ENCODE measurements at regions not wholly inside any gene's neighbourhood (a gene's known extent, or its start where the extent isn't known, plus 50 kb on each side); places are given as distances from the start of the nearest gene placed in this dataset.

DNA sequence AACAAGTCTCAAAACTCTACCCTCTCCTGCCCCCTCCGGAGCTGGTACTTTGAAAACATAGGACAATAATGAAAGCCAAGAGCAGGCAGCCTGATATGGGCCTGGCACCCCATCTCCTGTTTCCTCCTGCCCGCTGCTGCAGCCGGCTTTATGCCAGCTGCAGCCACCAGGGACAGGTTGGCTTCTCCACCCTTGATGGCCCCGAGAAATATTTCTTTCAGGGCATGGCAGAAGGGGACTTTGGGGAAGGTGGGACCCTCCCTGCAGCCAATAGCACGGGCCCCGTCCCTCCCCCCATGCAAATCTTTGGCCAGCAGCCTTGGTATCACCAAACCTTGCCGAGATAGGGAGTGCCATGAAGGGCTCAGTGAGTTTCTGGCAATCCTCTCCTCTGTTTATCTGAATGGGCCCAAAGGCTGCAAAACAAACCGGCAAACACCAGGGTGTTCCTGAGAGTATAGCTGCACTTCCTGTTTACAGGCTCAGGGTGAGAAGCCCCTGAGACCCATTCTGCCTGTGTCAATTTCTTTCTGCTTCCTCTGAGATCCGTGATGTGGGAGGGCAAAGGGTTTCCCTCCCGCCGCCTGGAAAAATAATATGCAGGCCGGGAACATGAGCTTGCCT is 73.4 kb upstream of the BOD1 start:
- no peak for DNase-seq (ENCODE audit: low read depth in 2 of 2)

DNA sequence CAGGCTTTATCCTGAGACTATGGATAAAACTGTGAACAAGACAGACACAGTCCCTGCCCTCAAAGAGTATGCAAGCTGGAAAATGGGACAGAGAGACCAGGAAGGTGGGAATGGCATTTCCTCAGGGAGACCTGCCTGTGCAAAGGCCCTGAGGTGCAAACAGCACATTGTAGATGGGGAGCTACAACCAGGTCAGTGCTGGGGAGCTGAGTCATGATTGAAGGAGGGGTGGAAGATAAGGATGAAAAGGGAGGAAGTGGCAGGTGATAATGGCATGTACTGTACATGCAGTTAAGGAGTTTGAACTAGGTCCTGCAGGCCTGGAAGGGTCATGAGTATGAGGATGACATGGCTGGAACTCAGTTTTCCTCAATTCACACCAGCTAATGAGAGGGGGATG is 75.5 kb upstream of the BOD1 start:
- DNase-seq (ENCODE audit: low read depth in 2 of 2): no peak

DNA sequence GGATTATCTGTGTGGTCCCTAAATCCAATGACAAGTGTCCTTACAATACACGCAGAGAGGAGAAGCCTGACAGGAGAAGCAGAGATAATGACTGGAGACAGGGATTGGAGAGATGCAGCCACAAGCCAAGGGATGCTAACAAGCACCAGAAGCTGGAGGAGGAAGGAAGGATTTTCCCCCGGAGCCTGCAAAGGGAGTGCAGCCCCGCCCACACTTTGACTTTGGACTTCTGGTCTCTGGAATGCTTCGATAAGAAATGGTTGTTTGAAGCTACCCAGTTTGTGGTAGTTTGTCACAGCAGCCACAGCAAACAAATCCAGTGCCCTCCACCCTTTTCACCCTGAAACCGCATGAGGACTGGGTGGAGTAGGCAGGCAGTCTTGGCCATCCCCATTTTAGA is 77.2 kb upstream of the BOD1 start:
- DNase-seq (ENCODE audit: low read depth in 2 of 2): no peak

- no peak for DNase-seq (ENCODE audit: low read depth in 2 of 2)
These were observed 79.8 kb upstream of the BOD1 start for GRCh38 chr5:173696216-173696615.

- DNase-seq (ENCODE audit: low read depth in 2 of 2): no peak
These were observed 81.6 kb upstream of the BOD1 start for GRCh38 chr5:173697931-173698579.

DNA sequence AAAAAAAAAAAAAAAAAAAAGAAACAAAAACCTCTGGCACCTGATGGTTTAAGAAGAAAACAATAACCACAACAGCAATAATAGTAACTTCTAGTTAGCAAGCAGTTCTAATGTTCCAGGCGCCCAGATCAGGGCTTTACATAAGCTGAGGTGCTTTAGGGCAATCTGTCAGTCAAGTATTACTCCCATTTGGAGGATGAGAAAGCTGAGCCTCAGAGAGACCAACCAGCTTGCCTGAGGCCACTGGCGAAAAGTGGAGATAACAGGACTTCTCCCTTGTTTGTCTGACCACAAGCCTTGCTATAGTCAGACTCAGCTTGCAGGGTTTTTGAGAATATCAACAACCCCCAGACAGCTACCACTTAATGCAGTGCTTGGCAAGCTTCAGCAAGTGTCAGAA is 83.5 kb upstream of the BOD1 start:
- no peak for DNase-seq (ENCODE audit: low read depth in 2 of 2)

- no peak for DNase-seq (ENCODE audit: low read depth in 2 of 2)
These were observed 87.0 kb upstream of the BOD1 start for GRCh38 chr5:173703466-173703865.

- DNase-seq (ENCODE audit: low read depth in 2 of 2): no peak
These were observed 88.4 kb upstream of the BOD1 start for GRCh38 chr5:173704615-173705511.

DNA sequence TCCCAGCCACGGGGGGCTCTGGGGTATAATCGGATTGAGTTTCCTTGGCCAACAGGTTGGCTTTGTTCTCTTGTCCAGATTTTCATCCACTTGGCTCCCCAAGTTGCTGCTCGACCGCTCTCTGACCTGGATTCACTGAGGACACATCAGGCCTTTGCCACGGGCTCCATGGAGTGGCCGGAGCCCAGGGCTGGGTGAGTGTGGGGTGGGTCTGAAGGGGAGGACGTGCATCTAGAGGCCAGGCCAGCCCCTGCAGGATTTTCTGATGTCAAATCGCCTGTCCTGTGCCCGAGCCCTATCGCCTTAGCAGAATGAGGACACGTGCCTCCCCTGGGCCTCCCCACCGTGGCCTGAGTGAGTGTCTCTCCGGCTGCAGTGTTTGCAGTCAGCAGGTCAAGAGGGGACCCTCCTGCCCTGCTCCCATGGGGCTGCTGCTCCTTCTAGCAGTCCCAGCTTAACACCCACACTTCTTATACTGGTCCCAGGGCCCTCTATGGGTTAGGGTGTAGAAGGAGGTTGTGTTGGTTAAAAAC is 89.1 kb upstream of the BOD1 start:
- DNase-seq (ENCODE audit: low read depth in 2 of 2): no peak

DNA sequence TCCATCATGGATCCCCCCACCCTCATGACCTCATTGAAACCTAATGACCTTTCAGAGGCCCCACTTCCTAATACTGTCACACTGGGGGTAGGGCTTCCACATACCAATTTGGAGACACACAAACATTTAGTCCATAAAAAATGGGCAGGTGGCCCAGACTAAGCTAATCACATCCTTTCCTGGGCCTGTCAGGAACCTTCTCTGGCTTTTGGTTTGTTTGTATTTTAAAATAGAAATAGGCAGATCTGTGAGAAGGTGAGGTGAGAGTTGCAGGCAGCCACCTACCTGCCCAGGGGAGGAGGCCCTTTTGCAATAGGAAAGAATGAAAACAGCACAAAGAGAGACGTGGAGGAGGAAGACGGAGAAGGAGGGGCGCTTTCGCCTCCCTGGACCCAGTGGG is 90.2 kb upstream of the BOD1 start:
- DNase-seq (ENCODE audit: low read depth in 2 of 2): no peak

GRCh38 chr5:173707392-173707791 is 90.9 kb upstream of the BOD1 start:
- DNase-seq (ENCODE audit: low read depth in 2 of 2): no peak

- DNase-seq (ENCODE audit: low read depth in 2 of 2): no peak
These were observed 92.7 kb upstream of the BOD1 start for GRCh38 chr5:173709145-173709544.

GRCh38 chr5:173709761-173710160 is 93.3 kb upstream of the BOD1 start:
- DNase-seq (ENCODE audit: low read depth in 2 of 2): no peak

DNA sequence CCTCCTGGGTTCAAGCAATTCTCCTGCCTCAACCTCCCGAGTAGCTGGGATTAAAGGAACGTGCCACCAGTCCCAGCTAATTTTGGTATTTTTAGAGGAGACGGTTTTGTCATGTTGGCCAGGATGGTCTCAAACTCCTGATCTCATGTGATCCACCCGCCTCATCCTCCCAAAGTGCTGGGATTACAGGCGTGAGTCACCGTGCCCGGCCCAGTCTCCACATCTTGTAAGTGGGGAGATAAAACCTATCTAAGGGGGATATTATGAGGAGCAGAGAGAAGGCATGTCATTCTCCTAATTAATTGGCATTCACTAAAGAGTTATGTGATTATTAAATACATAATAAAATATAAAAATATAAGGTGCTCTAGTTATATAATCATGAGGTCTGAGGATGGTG is 94.1 kb upstream of the BOD1 start:
- no peak for DNase-seq (ENCODE audit: low read depth in 2 of 2)

DNA sequence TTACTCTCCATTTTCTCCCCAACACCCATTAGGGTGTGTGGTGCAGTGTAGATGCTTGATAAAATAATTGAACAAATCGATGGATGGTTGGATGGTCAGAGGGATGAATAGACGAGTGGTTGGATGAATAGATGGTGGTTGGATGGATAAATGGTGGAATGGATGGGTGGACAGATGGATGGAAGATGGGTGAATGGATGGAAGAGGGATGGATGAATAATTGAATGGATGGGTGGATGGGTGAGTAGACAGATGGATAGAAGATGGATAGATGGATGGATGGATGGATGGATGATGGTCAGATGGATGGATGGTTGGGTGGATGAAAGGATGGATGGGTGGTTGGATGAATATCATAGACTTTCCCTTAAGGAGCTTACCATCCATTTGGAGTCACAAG is 95.0 kb upstream of the BOD1 start:
- DNase-seq (ENCODE audit: low read depth in 2 of 2): no peak

DNA sequence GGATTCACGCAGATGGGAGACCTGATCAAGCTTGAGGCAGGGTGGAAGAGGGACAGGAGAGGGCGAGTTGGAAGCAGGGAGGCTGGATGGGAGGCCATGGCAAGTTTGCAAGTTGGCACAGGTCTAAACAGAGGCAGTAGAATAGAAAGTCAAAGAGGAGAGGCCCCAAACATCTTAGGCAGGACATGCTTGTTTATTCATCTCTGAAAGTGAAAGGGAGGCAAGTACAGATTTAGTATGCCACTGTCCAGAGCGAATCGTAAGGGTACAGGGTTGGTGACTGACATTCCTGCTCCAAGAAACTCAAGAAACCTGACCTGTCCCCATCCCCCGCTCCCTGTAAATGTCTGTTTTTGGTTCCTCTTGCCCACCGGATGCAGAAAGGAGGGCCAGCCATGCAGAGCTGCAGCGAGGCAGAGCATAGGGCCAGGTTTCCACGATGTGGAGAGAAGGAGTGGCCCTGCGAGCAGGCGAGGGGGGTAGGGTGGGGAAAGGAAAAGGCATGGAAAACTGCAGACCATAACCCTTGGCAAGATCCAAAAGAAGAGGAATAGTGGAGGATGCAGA is 96.2 kb upstream of the BOD1 start:
- DNase-seq (ENCODE audit: low read depth in 2 of 2): no peak

- DNase-seq (ENCODE audit: low read depth in 2 of 2): no peak
These were observed 98.3 kb upstream of the BOD1 start for GRCh38 chr5:173714551-173715428.

DNA sequence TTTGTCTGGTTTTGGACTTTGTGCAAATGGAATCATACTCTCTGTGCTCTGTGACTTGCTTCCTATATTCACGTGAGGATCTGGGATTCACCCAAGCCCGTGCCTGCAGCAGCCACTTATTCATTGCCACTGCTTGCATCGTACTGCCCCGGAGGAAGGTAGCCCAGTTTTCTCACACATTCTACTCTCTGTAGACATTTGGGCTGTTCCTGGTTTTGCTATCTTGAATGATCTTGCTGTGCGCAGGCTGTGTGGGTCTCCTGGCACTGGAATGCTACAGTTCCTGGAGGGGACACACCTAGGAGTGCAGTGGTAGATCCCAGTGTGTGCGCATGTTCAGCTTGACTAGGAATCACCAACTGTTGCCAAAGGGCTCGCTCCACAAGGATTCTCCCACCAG is 99.2 kb upstream of the BOD1 start:
- no peak for DNase-seq (ENCODE audit: low read depth in 2 of 2)

- no peak for DNase-seq (ENCODE audit: low read depth in 2 of 2)
These were observed 99.7 kb upstream of the BOD1 start for GRCh38 chr5:173716058-173716682.

DNA sequence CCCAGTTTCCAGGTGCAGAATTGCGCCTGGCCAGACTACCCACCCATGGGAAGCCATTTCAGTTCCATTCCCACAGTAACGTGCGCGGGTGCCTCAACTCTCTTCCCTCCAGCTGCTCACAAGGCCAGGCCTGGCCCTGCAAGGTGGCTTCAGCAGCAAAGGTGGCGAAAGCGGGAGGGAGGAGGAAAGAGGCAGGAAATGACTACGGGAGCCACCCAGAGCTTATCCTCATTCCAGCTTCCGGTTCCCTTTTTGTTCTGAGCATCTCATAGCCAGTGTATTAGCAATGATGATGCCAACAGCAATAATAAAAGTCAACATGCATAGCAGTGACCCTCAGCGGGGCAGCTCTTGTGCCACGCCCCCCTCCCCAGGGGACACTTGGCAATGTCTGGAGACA is 101.5 kb upstream of the BOD1 start:
- DNase-seq (ENCODE audit: low read depth in 2 of 2): no peak

- DNase-seq (ENCODE audit: low read depth in 2 of 2): no peak
These were observed 102.0 kb upstream of the BOD1 start for GRCh38 chr5:173718469-173718868.

Measured in stimulated activated CD4-positive, alpha-beta T cell treated with anti-CD3 and anti-CD28 coated beads, Interleukin-1b, Interleukin-23, amount 100 ng/mL, for 1 hour (primary cell).